SU-DHL-6 (cell line): ENCODE measurements at regions not wholly inside any gene's neighbourhood (a gene's known extent, or its start where the extent isn't known, plus 50 kb on each side); places are given as distances from the start of the nearest gene placed in this dataset.
"Not testable (repeated sequence)": the region's sequence is repeated elsewhere in the genome, so short reads cannot be mapped to it uniquely, and the experiment has no call there.

Experiments
- H2AFZ ChIP-seq: fragments of 200-600 bp; sonication (generic); 2 replicates; pipeline ENCODE4 v1.6.1; 2014; ENCODE audit warnings: low read depth, mild to moderate bottlenecking, moderate library complexity, mixed read lengths, antibody characterized with exemption, low read length; ENCODE audit not compliant: severe bottlenecking
- H3F3A ChIP-seq: fragments of 200-600 bp; shearing (Covaris generic); 2 replicates; pipeline ENCODE4 v1.6.0; 2016; ENCODE audit warnings: antibody characterized with exemption, mild to moderate bottlenecking; ENCODE audit not compliant: insufficient read depth
- H3K27ac ChIP-seq: fragments of 200-600 bp; sonication (generic); 2 replicates; pipeline ENCODE4 v1.5.1; 2016; ENCODE audit warnings: low read depth, mild to moderate bottlenecking, low read length, moderate library complexity, mixed read lengths
- H3K27me3 ChIP-seq: fragments of 200-600 bp; sonication (generic), shearing (Covaris generic); 2 replicates; pipeline ENCODE4 v1.6.0; 2014; ENCODE audit warnings: mild to moderate bottlenecking, low read length
- H3K36me3 ChIP-seq: fragments of 200-600 bp; sonication (generic); 2 replicates; pipeline ENCODE4 v1.6.1; 2014; ENCODE audit warnings: mild to moderate bottlenecking, low read length, mixed read lengths
- H3K4me2 ChIP-seq: fragments of 300-600, 200-600 bp; shearing (Covaris generic), sonication (generic); 2 replicates; pipeline ENCODE4 v1.6.0; 2014; ENCODE audit warnings: low read length, low read depth, mild to moderate bottlenecking; ENCODE audit not compliant: poor library complexity, severe bottlenecking
- H3K4me3 ChIP-seq: fragments of 200-600 bp; sonication (generic); 2 replicates; pipeline ENCODE4 v1.5.1; 2014; ENCODE audit warnings: antibody characterized with exemption, low read length, mild to moderate bottlenecking, mixed read lengths; ENCODE audit not compliant: insufficient read depth, poor library complexity, severe bottlenecking
- H3K79me2 ChIP-seq: fragments of 200-600 bp; sonication (generic); 2 replicates; pipeline ENCODE4 v1.6.1; 2014; ENCODE audit warnings: mild to moderate bottlenecking, low read length, moderate library complexity; ENCODE audit not compliant: insufficient read depth
- H3K9ac ChIP-seq: fragments of 200-600 bp; sonication (generic); 2 replicates; pipeline ENCODE4 v1.7.0; 2014; ENCODE audit warnings: mild to moderate bottlenecking, low read length
- H3K9me2 ChIP-seq: fragments of 200-600 bp; sonication (generic); replicated peaks from 2 replicates; pipeline ENCODE4 v1.6.1; 2014; ENCODE audit warnings: low read length; ENCODE audit not compliant: insufficient read depth
- H3K9me3 ChIP-seq: fragments of 200-600 bp; sonication (generic); 2 replicates; pipeline ENCODE4 v1.6.1; 2014; ENCODE audit warnings: low read length, mixed read lengths; ENCODE audit not compliant: insufficient read depth
- H4K20me1 ChIP-seq: fragments of 200-600 bp; sonication (generic); 2 replicates; pipeline ENCODE4 v1.6.1; 2014; ENCODE audit warnings: low read depth, mild to moderate bottlenecking, antibody characterized with exemption, low read length, moderate library complexity, mixed read lengths
- EZH2phosphoT487 ChIP-seq: fragments of 200-600 bp; sonication (generic), shearing (Covaris generic); conservative IDR thresholded peaks from 2 replicates; pipeline ENCODE4 v1.6.1; 2018; ENCODE audit warnings: mild to moderate bottlenecking, antibody characterized with exemption, low read length, moderate library complexity, mixed read lengths
- TF ChIP-seq, protein P1 (sequence below): fragments of 200-600 bp; sonication (generic); IDR thresholded peaks from one replicate; pipeline ENCODE4 v1.5.1; 2017; ENCODE audit warnings: antibody characterized with exemption, mild to moderate bottlenecking, low read length, moderate library complexity; ENCODE audit not compliant: insufficient read depth, poor library complexity, severe bottlenecking

DNA sequence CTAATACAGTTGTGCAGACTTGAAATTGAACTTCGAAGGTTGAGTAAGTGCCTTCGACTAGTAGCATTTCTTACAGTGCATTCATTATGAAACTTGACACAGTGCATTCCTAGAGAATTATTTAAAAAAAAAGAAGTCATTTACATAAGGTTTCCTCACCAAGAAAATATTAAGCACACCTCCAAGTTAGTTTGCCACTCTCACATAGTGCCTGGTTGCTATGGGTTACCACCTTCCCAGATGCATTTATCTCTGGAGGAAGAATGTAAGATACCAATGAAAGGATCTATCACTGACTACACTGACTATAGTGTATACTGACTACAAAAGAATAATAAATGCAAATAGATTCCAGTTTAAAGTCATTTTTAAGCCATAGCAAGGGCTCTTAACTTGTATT lies 311.9 kb upstream of the RASGEF1B start:
- TF ChIP-seq, protein P1, sequence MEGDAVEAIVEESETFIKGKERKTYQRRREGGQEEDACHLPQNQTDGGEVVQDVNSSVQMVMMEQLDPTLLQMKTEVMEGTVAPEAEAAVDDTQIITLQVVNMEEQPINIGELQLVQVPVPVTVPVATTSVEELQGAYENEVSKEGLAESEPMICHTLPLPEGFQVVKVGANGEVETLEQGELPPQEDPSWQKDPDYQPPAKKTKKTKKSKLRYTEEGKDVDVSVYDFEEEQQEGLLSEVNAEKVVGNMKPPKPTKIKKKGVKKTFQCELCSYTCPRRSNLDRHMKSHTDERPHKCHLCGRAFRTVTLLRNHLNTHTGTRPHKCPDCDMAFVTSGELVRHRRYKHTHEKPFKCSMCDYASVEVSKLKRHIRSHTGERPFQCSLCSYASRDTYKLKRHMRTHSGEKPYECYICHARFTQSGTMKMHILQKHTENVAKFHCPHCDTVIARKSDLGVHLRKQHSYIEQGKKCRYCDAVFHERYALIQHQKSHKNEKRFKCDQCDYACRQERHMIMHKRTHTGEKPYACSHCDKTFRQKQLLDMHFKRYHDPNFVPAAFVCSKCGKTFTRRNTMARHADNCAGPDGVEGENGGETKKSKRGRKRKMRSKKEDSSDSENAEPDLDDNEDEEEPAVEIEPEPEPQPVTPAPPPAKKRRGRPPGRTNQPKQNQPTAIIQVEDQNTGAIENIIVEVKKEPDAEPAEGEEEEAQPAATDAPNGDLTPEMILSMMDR: no peak
- no peak for TF ChIP-seq EZH2phosphoT487
- Histone ChIP-seq H3K4me2 (no peak overlapping the region), H2AFZ (no peak overlapping the region), H3K79me2 (no peaks in the 10 kb centered on the region), H4K20me1 (no peaks in the 10 kb centered on the region), H3K9me3 (no peaks in the 10 kb centered on the region), H3K4me3 (no peak overlapping the region), H3K9me2 (no peaks in the 10 kb centered on the region), H3K27ac (no peak overlapping the region), H3K36me3 (no peaks in the 10 kb centered on the region), H3F3A (no peaks in the 10 kb centered on the region), H3K27me3 (no peaks in the 10 kb centered on the region), H3K9ac (no peak overlapping the region)

- Histone ChIP-seq H2AFZ (no peak overlapping the region), H3K4me3 (no peak overlapping the region), H3K36me3 (no peaks in the 10 kb centered on the region), H3K9me3 (no peaks in the 10 kb centered on the region), H3F3A (no peaks in the 10 kb centered on the region), H3K27ac (no peak overlapping the region), H3K9ac (no peak overlapping the region), H4K20me1 (no peaks in the 10 kb centered on the region), H3K9me2 (no peaks in the 10 kb centered on the region), H3K79me2 (no peaks in the 10 kb centered on the region), H3K4me2 (no peak overlapping the region), H3K27me3 (no peaks in the 10 kb centered on the region)
- TF ChIP-seq, protein P1: no peak
- no peak for TF ChIP-seq EZH2phosphoT487
These were observed 310.1 kb upstream of the RASGEF1B start for GRCh38 chr4:81781799-81782198.

DNA sequence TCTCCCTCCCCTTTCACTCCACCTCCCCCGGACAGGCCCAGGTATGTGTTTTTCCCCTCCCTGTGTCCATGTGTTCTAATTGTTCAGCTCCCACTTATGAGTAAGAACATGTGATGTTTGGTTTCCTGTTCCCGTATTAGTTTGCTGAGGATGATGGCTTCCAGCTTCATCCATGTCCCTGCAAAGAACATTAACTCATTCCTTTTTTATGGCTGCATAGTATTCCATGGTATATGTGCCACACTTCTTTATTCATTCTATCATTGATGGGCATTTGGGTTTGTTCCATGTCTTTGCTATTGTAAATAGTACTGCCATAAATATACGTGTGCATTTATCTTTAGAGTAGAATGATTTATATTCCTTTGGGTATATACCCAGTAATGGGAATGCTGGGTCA lies 306.0 kb upstream of the RASGEF1B start:
- H4K20me1 ChIP-seq, H2AFZ ChIP-seq, H3K9me3 ChIP-seq, H3K4me3 ChIP-seq, H3F3A ChIP-seq, H3K27me3 ChIP-seq, H3K36me3 ChIP-seq, H3K79me2 ChIP-seq, H3K9ac ChIP-seq, H3K9me2 ChIP-seq, H3K27ac ChIP-seq, H3K4me2 ChIP-seq: not testable (repeated sequence)

DNA sequence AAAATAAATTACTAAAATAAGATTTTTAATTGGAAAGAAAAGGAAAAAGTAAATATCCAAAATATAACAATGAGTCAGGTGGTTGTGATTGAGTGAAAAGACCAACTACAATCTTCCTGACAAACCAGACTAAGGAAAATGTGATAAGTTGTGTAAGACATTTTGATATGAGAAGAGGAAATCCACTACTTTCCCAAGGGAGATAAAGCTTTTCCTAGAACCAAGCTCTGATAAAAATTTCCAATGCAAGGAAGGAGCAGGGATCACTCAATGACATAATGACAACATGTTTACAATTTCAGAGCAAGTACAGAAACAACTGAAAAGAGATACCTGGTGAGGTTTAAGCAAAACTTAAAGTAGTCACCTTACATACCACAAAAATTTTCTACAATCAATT lies 305.1 kb upstream of the RASGEF1B start:
- Histone ChIP-seq H4K20me1 (no peaks in the 10 kb centered on the region), H3K9ac (no peak overlapping the region), H3K27ac (no peak overlapping the region), H3K36me3 (no peaks in the 10 kb centered on the region), H3K4me2 (no peak overlapping the region), H2AFZ (no peak overlapping the region), H3F3A (no peaks in the 10 kb centered on the region), H3K79me2 (no peaks in the 10 kb centered on the region), H3K9me2 (no peaks in the 10 kb centered on the region), H3K27me3 (no peaks in the 10 kb centered on the region), H3K4me3 (no peak overlapping the region), H3K9me3 (no peaks in the 10 kb centered on the region)
- TF ChIP-seq EZH2phosphoT487: no peak
- TF ChIP-seq, protein P1: no peak
